SK-N-SH treated with all-trans-retinoic acid at 6 μM for 48 hours (cell line): ENCODE measurements at regions not wholly inside any gene's neighbourhood (a gene's known extent, or its start where the extent isn't known, plus 50 kb on each side); places are given as distances from the start of the nearest gene placed in this dataset.

ENCODE experiments used
- ATAC-seq: fragments of 200-7000 bp; cut with Tn5 transposase; 3 replicates; pipeline ENCODE4 v1.9.1; 2020; ENCODE audit warnings: mild to moderate bottlenecking, moderate library complexity
- ARNTL ChIP-seq: fragments of 450-650 bp; formaldehyde crosslinking; IDR thresholded peaks from 2 replicates; pipeline ENCODE4 v1.5.0; 2020; ENCODE audit warnings: low read depth, mild to moderate bottlenecking, moderate library complexity, borderline replicate concordance
- BACH2 ChIP-seq: fragments of 250-450 bp; sonication (Bioruptor Pico); IDR thresholded peaks from 2 replicates; pipeline ENCODE4 v1.9.0; 2021; ENCODE audit warnings: mild to moderate bottlenecking, borderline replicate concordance
- CSDC2 ChIP-seq: fragments of 250-450 bp; sonication (Bioruptor Pico); IDR thresholded peaks from 2 replicates; pipeline ENCODE4 v1.5.0; 2020; ENCODE audit warnings: mild to moderate bottlenecking, moderate library complexity
- ESRRG ChIP-seq: fragments of 250-450 bp; sonication (Bioruptor Pico); IDR thresholded peaks from 2 replicates; pipeline ENCODE4 v1.6.1; 2021; ENCODE audit warnings: mild to moderate bottlenecking
- GLIS3 ChIP-seq: fragments of 250-450 bp; sonication (Bioruptor Pico); IDR thresholded peaks from 2 replicates; pipeline ENCODE4 v1.5.0; 2020; ENCODE audit warnings: mild to moderate bottlenecking, moderate library complexity
- ISL1 ChIP-seq: fragments of 250-450 bp; sonication (Bioruptor Pico); IDR thresholded peaks from 2 replicates; pipeline ENCODE4 v2.1.2; 2022; ENCODE audit warnings: mild to moderate bottlenecking, moderate library complexity
- OSR1 ChIP-seq: fragments of 250-450 bp; sonication (Bioruptor Pico); IDR thresholded peaks from 2 replicates; pipeline ENCODE4 v1.8.0; 2022; ENCODE audit warnings: moderate library complexity, mild to moderate bottlenecking, inconsistent platforms
- PPARA ChIP-seq: fragments of 250-450 bp; sonication (Bioruptor Pico); IDR thresholded peaks from 2 replicates; pipeline ENCODE4 v1.5.0; 2020; ENCODE audit warnings: mild to moderate bottlenecking, borderline replicate concordance
- RARB ChIP-seq: fragments of 250-450 bp; sonication (Bioruptor Pico); IDR thresholded peaks from 2 replicates; pipeline ENCODE4 v1.8.0; 2021; ENCODE audit warnings: mild to moderate bottlenecking, moderate library complexity
- SNAI2 ChIP-seq: fragments of 250-450 bp; sonication (Bioruptor Pico); IDR thresholded peaks from 2 replicates; pipeline ENCODE4 v1.5.0; 2020; ENCODE audit warnings: mild to moderate bottlenecking, moderate library complexity
- TCF4 ChIP-seq: fragments of 250-450 bp; sonication (Bioruptor Pico); IDR thresholded peaks from 2 replicates; pipeline ENCODE4 v1.8.0; 2021; ENCODE audit warnings: mild to moderate bottlenecking, moderate library complexity, borderline replicate concordance
- TOX ChIP-seq: fragments of 250-450 bp; sonication (Bioruptor Pico); IDR thresholded peaks from 2 replicates; pipeline ENCODE4 v1.8.0; 2021; ENCODE audit warnings: mild to moderate bottlenecking, moderate library complexity, borderline replicate concordance
- ZC3H10 ChIP-seq: fragments of 250-450 bp; sonication (Bioruptor Pico); IDR thresholded peaks from 2 replicates; pipeline ENCODE4 v1.5.1; 2021; ENCODE audit warnings: mild to moderate bottlenecking, moderate library complexity
- ZFP3 ChIP-seq: fragments of 250-450 bp; sonication (Bioruptor Pico); IDR thresholded peaks from 2 replicates; pipeline ENCODE4 v1.5.0; 2020; ENCODE audit warnings: mild to moderate bottlenecking, moderate library complexity
- ZFP30 ChIP-seq: fragments of 450-650 bp; formaldehyde crosslinking; IDR thresholded peaks from 2 replicates; pipeline ENCODE4 v1.5.0; 2022; ENCODE audit warnings: mild to moderate bottlenecking, moderate library complexity
- ZNF565 ChIP-seq: fragments of 450-650 bp; formaldehyde crosslinking; conservative IDR thresholded peaks from 2 replicates; pipeline ENCODE4 v1.5.0; 2020; ENCODE audit warnings: low read depth, mild to moderate bottlenecking, moderate library complexity
- ZNF70 ChIP-seq: fragments of 450-650 bp; formaldehyde crosslinking; IDR thresholded peaks from 2 replicates; pipeline ENCODE4 v1.5.0; 2020; ENCODE audit warnings: mild to moderate bottlenecking, moderate library complexity
- ZNF8 ChIP-seq: fragments of 450-650 bp; formaldehyde crosslinking; IDR thresholded peaks from 2 replicates; pipeline ENCODE4 v1.5.0; 2020; ENCODE audit warnings: mild to moderate bottlenecking, moderate library complexity
- TF ChIP-seq, protein P1 (sequence below): fragments of 250-450 bp; sonication (Bioruptor Pico); IDR thresholded peaks from 2 replicates; pipeline ENCODE4 v1.8.0; 2021; ENCODE audit warnings: low read depth, mild to moderate bottlenecking, moderate library complexity, borderline replicate concordance
- TF ChIP-seq, protein P2 (sequence below): fragments of 250-450 bp; sonication (Bioruptor Pico); IDR thresholded peaks from 2 replicates; pipeline ENCODE4 v1.8.0; 2020; ENCODE audit warnings: mild to moderate bottlenecking, moderate library complexity, borderline replicate concordance
- TF ChIP-seq, protein P3 (sequence below): fragments of 250-450 bp; sonication (Bioruptor Pico); IDR thresholded peaks from 2 replicates; pipeline ENCODE4 v1.5.1; 2020; ENCODE audit warnings: low read depth, mild to moderate bottlenecking, moderate library complexity
- TF ChIP-seq, protein P4 (sequence below): fragments of 250-450 bp; sonication (Bioruptor Pico); IDR thresholded peaks from 2 replicates; pipeline ENCODE4 v1.5.0; 2020; ENCODE audit warnings: mild to moderate bottlenecking, moderate library complexity
- TF ChIP-seq, protein P5 (sequence below): fragments of 250-450 bp; sonication (Bioruptor Pico); IDR thresholded peaks from 2 replicates; pipeline ENCODE4 v1.5.1; 2021; ENCODE audit warnings: mild to moderate bottlenecking, moderate library complexity

DNA sequence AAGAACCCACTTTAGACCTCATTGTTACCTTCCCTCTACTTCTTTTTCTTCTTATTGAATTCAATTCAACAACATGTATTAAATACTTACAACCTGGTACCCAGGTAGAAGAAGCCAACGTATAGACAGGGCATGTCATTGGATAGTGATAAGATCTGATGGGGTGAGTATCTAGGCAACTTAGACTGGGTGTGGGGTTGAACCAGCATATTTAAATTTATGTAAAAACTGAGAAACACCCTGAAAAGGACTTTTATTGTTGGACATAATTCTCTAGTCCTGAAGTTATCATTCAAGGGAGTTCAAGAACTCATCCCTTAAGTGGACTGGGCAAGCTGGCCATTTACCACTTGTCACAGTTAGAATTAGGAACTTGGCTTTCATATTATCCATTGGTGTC, 139.2 kb downstream of the ZIC5 start:
- TF ChIP-seq ZFP30 (CRISPR knock-in tag): no peak
- TF ChIP-seq, protein P1, sequence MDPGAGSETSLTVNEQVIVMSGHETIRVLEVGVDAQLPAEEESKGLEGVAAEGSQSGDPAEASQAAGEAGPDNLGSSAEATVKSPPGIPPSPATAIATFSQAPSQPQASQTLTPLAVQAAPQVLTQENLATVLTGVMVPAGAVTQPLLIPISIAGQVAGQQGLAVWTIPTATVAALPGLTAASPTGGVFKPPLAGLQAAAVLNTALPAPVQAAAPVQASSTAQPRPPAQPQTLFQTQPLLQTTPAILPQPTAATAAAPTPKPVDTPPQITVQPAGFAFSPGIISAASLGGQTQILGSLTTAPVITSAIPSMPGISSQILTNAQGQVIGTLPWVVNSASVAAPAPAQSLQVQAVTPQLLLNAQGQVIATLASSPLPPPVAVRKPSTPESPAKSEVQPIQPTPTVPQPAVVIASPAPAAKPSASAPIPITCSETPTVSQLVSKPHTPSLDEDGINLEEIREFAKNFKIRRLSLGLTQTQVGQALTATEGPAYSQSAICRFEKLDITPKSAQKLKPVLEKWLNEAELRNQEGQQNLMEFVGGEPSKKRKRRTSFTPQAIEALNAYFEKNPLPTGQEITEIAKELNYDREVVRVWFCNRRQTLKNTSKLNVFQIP (CRISPR knock-in tag): no peak
- no peak for TF ChIP-seq ZC3H10 (CRISPR knock-in tag)
- TF ChIP-seq, protein P2, sequence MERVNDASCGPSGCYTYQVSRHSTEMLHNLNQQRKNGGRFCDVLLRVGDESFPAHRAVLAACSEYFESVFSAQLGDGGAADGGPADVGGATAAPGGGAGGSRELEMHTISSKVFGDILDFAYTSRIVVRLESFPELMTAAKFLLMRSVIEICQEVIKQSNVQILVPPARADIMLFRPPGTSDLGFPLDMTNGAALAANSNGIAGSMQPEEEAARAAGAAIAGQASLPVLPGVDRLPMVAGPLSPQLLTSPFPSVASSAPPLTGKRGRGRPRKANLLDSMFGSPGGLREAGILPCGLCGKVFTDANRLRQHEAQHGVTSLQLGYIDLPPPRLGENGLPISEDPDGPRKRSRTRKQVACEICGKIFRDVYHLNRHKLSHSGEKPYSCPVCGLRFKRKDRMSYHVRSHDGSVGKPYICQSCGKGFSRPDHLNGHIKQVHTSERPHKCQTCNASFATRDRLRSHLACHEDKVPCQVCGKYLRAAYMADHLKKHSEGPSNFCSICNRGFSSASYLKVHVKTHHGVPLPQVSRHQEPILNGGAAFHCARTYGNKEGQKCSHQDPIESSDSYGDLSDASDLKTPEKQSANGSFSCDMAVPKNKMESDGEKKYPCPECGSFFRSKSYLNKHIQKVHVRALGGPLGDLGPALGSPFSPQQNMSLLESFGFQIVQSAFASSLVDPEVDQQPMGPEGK: no peak
- no peak for TF ChIP-seq SNAI2 (CRISPR knock-in tag)
- TF ChIP-seq ESRRG: no peak
- no peak for TF ChIP-seq PPARA
- no peak for TF ChIP-seq ARNTL (CRISPR knock-in tag)
- no peak for TF ChIP-seq TOX (CRISPR knock-in tag)
- TF ChIP-seq TCF4 (CRISPR knock-in tag): no peak
- no peak for TF ChIP-seq ZFP3 (CRISPR knock-in tag)
- TF ChIP-seq ZNF70 (CRISPR knock-in tag): no peak
- TF ChIP-seq ZNF8 (CRISPR knock-in tag): no peak
- no peak for TF ChIP-seq GLIS3 (CRISPR knock-in tag)
- no peak for TF ChIP-seq ISL1
- no peak for TF ChIP-seq ZNF565 (CRISPR knock-in tag)
- no peak for ATAC-seq

DNA sequence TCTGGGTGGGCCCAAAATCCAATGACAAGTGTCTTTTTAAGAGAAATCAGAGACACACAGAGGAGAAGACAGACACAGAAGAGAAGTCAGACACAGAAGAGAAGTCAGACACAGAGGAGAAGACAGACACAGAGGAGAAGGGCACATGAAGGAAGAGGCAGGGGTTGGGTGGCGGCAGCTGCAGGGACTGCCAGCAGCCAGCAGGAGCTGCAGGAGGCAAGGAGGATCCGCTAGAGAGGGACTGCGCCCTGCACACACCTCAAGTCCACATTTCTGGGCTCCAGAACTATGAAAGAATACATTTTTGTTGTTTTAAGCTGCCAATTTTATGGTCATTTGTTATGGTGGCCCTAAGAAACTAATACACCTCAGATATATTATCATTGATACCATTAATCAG, 140.6 kb downstream of the ZIC5 start:
- no peak for ATAC-seq
- TF ChIP-seq ZNF565 (CRISPR knock-in tag) (no peak), ZC3H10 (CRISPR knock-in tag) (no peak), ZFP3 (CRISPR knock-in tag) (no peak), GLIS3 (CRISPR knock-in tag) (no peak), CSDC2 (no peak), SNAI2 (CRISPR knock-in tag) (no peak), OSR1 (CRISPR knock-in tag) (no peak), BACH2 (CRISPR knock-in tag) (no peak), TOX (CRISPR knock-in tag) (no peak), ZFP30 (CRISPR knock-in tag) (no peak), ARNTL (CRISPR knock-in tag) (no peak), ZNF70 (CRISPR knock-in tag) (no peak), ZNF8 (CRISPR knock-in tag) (no peak), RARB (no peak)
- TF ChIP-seq, protein P2: no peak

DNA sequence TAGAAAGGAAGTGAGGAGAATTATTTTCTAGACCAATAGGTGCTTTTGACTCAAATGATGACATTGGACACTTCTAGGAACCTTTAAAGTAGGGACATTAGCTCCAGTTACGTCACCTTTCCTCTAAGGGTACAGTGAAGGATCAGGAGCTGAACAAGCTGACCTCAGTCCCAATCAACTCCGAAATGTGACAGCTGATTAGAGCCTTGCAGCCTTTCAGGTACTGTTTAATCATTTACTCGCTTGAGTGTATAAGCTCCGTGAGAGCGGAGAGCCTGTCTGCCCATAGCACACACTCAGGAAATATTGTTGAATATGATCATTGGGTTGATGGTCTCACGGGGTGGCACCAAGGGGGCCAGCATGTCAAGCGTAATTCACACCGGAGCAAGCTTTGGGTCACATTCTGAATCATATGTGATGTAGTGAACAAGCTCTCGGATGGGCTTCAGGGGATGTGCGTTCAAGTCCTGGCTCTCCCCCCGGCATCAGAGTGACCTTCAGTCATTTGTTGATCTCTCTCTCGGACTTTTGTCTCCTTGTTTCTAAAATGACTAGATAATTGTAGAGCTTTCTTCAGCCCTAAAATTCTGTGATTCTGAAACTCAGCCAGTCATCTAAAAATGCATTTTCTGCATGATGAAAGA, 141.9 kb downstream of the ZIC5 start:
- ATAC-seq: no peak
- TF ChIP-seq ZFP3 (CRISPR knock-in tag) (no peak), ZFP30 (CRISPR knock-in tag) (no peak), OSR1 (CRISPR knock-in tag) (no peak), ZNF565 (CRISPR knock-in tag) (no peak), ARNTL (CRISPR knock-in tag) (no peak), ISL1 (no peak), GLIS3 (CRISPR knock-in tag) (no peak), TCF4 (CRISPR knock-in tag) (no peak), ZNF70 (CRISPR knock-in tag) (no peak), TOX (CRISPR knock-in tag) (no peak), SNAI2 (CRISPR knock-in tag) (no peak), BACH2 (CRISPR knock-in tag) (no peak), RARB (no peak)
- TF ChIP-seq, protein P3, sequence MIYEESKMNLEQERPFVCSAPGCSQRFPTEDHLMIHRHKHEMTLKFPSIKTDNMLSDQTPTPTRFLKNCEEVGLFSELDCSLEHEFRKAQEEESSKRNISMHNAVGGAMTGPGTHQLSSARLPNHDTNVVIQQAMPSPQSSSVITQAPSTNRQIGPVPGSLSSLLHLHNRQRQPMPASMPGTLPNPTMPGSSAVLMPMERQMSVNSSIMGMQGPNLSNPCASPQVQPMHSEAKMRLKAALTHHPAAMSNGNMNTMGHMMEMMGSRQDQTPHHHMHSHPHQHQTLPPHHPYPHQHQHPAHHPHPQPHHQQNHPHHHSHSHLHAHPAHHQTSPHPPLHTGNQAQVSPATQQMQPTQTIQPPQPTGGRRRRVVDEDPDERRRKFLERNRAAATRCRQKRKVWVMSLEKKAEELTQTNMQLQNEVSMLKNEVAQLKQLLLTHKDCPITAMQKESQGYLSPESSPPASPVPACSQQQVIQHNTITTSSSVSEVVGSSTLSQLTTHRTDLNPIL (CRISPR knock-in tag): no peak
- TF ChIP-seq, protein P4, sequence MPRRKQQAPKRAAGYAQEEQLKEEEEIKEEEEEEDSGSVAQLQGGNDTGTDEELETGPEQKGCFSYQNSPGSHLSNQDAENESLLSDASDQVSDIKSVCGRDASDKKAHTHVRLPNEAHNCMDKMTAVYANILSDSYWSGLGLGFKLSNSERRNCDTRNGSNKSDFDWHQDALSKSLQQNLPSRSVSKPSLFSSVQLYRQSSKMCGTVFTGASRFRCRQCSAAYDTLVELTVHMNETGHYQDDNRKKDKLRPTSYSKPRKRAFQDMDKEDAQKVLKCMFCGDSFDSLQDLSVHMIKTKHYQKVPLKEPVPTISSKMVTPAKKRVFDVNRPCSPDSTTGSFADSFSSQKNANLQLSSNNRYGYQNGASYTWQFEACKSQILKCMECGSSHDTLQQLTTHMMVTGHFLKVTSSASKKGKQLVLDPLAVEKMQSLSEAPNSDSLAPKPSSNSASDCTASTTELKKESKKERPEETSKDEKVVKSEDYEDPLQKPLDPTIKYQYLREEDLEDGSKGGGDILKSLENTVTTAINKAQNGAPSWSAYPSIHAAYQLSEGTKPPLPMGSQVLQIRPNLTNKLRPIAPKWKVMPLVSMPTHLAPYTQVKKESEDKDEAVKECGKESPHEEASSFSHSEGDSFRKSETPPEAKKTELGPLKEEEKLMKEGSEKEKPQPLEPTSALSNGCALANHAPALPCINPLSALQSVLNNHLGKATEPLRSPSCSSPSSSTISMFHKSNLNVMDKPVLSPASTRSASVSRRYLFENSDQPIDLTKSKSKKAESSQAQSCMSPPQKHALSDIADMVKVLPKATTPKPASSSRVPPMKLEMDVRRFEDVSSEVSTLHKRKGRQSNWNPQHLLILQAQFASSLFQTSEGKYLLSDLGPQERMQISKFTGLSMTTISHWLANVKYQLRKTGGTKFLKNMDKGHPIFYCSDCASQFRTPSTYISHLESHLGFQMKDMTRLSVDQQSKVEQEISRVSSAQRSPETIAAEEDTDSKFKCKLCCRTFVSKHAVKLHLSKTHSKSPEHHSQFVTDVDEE (CRISPR knock-in tag): no peak
- TF ChIP-seq, protein P5, sequence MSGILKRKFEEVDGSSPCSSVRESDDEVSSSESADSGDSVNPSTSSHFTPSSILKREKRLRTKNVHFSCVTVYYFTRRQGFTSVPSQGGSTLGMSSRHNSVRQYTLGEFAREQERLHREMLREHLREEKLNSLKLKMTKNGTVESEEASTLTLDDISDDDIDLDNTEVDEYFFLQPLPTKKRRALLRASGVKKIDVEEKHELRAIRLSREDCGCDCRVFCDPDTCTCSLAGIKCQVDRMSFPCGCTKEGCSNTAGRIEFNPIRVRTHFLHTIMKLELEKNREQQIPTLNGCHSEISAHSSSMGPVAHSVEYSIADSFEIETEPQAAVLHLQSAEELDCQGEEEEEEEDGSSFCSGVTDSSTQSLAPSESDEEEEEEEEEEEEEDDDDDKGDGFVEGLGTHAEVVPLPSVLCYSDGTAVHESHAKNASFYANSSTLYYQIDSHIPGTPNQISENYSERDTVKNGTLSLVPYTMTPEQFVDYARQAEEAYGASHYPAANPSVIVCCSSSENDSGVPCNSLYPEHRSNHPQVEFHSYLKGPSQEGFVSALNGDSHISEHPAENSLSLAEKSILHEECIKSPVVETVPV: no peak
